ENCODE measurements at regions not wholly inside any gene's neighbourhood (a gene's known extent, or its start where the extent isn't known, plus 50 kb on each side); places are given as distances from the start of the nearest gene placed in this dataset.
A peak's percentile ranks its signal among the peaks of the same experiment; 100 is the strongest.

- no peak for DNase-seq
Observed at GRCh38 chr1:212226467-212226866, 58.7 kb upstream of the PPP2R5A start.

- DNase-seq, result no peak
Observed at GRCh38 chr1:212228076-212228475, 57.1 kb upstream of the PPP2R5A start.

DNA sequence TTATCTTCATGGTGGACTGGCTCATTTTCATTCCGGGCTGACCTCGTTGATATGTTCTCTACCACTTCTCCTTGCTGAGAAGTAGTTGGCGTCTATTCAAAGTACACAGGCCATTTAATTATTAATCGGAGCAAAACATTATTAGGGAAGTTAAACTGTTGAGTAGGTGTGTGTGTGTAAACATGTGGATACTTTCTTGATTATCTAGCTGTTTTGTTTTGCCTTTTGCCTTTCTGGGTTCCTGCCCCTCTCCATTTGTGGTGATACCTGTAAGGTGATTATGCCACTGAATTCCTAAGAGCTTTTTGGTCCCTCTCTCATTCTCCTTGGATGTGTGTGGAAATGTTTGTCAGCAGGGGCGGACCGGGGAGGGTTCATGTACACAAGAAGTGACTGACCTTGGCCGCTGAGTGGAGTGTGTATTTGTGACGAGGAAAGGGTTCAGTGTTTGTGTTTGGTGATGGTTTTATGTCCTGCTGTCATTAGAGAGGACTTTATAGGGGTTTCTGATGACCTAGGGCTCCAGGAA lies 56.6 kb upstream of the PPP2R5A start:
- DNase-seq, result no peak

- no peak for DNase-seq
Observed at GRCh38 chr1:212229654-212230053, 55.6 kb upstream of the PPP2R5A start.

DNA sequence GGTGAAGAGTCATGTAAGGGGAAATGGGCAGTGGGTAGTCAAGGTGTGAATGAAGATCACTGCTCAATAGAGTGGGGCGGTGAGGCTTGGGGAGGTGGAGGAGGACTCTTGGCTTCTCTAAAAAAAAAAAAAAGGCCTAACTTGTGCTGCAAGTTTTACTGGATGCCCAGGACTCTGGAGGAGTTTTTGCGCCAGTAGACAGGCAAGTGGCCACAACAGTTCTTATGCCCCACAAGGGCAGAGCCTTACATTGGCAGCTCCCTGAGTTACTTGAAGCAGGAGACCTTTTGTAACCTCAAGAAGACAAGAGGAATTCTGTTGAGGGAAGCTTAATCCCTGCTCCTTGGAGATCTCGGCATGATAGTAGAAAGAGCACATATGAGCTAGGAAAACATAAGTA lies 54.9 kb upstream of the PPP2R5A start:
- no peak for DNase-seq

DNA sequence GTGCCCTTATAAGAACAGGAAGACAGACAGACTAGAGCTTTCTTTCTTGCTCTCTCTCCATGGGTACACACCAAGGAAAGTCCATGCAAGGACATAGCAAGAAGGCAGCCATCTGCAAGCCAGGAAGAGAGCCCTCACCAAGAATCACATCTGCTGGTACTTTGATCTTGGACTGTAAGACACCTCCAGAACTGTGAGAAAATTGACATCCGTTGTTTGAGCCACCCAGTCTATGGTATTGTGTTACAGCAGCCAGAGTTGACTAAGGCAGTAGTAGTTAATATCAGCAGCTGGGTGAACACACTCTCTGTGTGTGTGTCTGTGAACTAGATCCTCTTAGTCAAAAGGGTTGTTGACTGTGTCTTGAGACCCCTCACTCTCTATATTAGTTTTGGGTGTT lies 53.8 kb upstream of the PPP2R5A start:
- DNase-seq, result no peak

DNA sequence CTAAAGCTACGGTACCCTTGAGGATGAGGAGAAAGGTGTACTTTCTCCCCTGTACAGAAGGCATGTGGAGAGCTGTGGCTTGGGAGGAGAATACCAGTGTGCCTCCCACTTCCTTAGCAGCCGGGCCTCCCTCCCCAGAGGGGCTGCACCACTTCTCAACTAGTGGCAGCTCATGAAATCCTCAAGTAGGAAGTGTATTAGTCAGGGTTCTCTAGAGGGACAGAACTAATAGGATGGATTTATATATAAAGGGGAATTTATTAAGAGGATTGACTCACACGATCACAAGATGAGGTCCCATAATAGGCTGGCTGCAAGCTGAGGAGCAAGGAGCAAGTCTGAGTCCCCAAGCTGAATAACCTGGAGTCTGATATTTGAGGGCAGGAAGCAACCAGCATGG lies 53.1 kb upstream of the PPP2R5A start:
- no peak for DNase-seq

GRCh38 chr1:212233321-212233720 lies 51.9 kb upstream of the PPP2R5A start:
- DNase-seq, result no peak

DNA sequence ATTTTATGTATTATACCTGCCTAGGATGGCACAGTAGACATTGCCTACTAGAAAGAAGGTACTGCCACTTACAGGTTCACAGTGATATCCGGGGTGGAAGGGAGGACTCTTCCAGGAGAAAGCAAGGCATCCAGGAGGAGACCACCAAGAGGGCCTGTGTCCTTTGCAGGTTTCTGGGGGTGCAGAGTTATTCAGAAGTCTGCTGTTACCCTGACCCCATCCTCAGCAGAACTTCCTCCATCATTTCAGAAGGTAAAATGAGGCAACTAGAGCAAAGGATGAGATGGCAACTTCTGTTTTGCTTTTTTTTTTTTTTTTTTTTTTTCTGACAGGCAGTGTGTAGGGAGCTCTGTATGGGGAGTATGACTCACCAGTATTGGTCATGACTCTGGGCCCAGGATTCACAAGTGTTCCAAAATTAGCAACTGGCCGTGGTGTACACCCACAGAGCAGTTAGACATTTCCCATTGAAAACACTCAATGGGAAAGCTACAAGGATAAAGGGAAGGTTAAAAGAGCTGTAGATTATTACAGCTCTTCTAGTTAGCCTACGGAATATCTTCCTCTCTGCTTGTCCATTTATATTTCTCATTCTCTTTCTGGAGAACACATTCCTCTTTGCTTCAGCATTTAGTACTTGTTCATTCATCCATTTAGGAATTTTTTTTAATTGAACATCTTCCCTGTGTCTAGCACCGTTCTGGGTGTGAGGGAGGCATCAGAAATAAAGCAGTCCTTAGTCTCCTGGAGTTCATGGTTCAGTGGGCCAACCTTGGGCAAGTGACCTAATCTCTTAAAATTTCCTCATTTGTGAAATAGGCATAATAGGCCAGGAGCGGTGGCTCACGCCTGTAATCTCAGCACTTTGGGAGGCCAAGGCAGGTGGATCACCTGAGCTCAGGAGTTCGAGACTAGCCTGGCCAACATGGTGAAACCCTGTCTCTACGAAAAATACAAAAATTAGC lies 50.5 kb upstream of the PPP2R5A start:
- peak; percentile 54 for DNase-seq
